GM18498 (cell line): ENCODE measurements at regions not wholly inside any gene's neighbourhood (a gene's known extent, or its start where the extent isn't known, plus 50 kb on each side); places are given as distances from the start of the nearest gene placed in this dataset.
"Not testable (repeated sequence)": the region's sequence is repeated elsewhere in the genome, so short reads cannot be mapped to it uniquely, and the experiment has no call there.

Source experiments
- ATAC-seq: cut with Tn5 transposase; IDR thresholded peaks from one replicate; pipeline ENCODE4 v1.9.1; 2021; ENCODE audit warnings: mild to moderate bottlenecking, moderate library complexity; ENCODE audit not compliant: unreplicated experiment

DNA sequence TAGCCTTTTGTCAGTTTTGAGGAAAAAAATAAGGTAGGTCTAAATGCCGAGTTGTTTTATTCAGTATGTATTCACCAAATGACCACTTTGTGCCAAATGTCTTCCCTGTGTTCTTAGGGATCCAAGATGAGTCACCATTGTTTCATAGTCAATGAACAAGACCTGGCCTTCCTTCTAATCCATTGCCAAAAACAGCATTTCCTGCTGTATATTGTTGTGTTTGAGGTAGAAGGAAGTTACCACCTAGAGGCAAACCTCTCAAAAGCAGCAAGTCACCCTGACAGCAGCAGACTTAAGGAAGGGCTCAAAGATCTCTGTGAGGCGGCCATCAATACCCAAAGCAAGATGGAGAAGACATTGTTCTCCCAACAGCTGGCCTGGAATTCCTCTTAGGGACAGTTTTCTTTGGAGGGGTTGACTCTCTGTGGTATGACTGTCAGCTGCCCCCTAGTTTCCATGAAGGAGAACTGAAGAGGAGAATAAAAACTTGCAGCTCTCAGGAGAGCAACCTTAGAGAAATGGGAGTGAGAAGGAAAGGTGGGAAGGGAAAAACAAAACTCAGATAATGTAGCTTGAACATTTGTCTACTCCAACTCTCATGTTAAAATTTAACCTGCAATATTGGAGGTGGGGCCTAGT is 328.3 kb downstream of the LRATD1 start:
- ATAC-seq = no peak

DNA sequence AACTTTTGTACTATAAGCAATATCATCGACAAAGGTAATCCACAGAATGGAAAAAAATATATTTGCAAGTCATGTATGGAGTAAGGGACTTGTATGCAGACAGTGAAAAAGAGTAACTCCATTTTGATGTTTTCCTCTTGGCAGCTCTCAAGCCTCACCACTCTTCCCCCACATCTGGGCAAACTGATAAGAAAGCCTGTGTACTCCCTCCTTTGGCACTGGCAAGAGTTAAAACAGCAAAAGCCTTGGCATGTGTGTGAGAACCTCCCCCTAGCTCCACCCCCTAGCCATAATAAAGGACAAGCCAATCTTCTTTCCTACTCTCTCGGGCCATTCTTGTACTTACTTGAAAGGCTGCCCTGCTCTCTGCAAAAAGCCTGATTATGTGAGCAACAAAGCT is 335.2 kb downstream of the LRATD1 start:
- no peak for ATAC-seq

DNA sequence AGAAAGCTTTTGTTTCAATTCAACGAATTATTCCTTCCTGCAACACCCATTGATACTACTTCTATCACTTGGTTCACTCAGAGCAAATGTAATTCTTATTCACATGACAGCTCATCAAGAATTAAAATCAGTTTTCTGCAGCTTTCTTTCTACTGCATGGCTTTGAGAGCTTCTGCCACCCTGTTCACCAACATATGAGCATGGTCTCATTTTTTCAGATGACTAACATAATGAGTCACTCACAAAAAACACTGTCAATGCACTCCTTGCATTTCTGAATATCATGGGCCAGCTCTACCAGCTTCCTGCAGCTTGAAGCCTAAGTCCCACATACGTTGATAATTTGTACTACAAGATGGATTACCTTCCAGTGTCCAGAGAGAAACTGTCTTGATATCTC is 342.9 kb downstream of the LRATD1 start:
- no peak for ATAC-seq

DNA sequence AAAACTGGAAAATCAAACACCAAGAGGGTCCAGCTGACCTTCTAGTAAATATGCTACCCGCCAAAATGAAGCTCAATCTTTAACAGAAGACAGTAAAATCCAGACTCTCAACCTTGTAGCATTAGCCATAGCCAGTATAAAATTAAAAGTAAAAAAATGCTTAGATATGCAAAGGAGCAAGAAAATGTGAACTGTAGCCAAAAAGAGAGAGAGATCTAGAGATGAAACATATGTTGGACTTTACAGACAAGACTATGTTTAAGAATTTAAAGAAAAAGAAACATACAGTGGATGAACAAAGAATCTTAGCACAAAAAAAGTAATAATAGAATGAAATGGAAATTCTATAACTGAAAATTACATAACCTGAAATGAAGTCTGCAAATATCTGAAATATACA is 344.5 kb downstream of the LRATD1 start:
- ATAC-seq = no peak

DNA sequence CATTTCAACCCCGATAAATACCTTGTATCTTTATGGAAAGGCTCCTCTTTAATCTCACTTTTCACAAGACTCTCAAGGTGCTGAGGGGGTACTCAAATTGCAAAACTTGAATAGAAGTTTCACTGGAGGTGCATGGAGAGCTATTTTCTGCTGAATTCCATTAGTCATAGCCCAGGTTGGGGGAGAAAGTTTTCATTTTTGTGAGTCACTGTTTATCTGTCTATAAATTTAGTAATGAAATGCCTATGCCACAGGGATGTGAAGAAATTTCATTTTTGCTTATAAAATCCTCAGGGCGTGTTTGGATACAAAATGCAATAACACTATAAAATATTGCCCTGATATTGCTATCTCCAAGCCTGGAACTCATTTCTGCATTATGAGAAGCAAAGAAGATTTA is 346.3 kb downstream of the LRATD1 start:
- no peak for ATAC-seq

DNA sequence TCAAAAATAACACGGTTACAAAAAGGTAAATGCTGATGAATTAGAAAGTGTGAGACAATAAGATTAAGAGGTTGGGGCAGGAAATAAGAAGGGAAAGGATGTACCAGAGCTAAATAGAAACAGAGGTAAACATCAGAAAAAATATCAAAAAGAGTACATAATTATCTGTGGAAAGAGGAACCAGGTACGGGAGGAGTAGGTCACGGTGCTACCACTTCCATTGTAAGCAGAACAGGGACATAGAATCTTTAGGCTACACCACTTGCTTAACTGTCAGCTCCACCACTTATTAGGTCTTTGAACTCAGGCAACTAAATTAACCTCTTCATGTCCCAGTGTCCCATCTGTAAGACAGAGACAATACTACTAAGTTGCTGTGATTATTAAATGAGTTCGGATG is 350.3 kb downstream of the LRATD1 start:
- ATAC-seq = no peak

DNA sequence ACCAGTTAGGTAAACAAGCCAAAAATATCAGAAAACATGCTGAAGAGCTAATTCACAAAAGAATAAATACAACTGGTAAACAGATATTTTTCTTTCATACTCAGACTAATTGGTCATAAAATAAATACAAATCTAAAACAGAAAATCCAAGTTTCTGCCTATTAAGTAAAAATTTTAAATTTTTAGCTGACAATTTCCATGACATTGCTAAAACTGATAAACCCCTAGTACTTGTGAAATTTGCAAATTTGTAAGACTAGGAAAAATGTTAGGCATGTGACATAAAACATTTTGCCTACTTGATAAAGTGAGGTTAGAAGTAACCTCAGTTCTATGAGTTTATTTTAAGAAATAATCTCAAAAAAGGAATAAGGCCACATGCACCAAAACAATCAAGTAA is 356.1 kb downstream of the LRATD1 start:
- ATAC-seq = no peak

DNA sequence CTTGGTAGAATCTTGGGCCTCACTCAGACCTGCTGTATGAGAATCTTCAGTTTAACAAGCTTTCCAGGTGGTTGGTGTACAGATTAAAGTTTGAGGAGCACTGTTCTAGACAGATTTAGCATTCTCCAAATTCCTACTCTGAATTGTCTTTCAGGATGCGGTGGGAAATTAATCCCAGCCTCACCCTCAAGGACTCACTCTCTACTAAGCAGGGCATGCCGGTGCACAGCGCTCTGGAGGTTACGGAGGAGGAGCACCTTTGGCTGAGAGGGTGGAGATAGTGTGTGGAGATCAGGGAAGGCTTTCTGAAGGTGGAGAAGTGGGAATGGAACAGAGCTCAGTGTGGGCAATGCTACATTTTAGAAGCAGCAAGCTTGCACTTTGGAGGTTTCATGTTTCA is 359.2 kb downstream of the LRATD1 start:
- no peak for ATAC-seq

DNA sequence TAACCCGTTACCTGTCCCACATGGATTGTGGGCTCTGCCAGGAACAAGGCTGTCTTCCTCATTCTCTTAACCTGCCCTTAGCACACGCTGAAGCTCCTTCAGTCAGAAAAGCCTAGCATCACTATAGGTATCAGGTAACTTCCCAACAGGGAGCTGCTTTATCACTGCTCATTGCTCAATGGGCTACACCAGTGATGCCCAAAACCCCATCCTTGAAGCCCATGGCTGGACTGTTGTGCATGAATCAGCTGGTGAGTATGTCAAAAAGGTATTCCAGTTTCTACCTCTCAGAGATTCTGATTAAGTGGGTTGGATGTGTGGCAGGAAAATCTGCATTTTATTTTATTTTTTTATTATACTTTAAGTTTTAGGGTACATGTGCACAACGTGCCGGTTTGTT is 362.2 kb downstream of the LRATD1 start:
- ATAC-seq = no peak

DNA sequence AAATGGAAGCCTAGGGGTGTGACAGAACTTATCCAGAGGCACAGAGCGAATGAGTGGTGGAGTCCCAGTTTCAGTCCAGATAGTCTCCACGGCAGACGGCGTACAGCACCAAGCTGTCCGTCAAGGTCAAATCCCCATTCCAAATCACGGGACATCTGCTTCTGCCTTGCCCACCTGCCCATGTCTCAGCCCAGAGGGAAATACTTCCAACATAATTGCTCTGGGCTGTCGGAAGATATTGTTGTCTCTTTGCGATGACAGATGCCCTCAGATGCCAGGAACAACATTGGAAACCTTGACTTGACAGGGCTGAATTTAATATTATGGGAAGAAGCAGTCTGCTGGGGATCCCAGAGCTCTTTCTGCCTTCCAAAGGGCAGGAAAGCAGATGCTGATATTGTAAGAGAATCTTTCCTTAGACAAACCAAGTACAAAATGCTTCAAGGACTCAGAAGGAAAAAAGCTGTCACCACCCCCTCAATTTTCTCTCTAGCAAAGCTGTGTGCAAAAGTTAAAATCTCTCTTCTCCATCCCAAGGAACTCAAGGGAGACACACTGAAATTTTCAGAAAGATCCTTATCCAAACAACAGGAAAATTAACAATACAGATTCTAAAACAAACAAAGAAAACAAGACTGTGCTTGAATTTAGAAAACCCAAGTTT is 364.0 kb downstream of the LRATD1 start:
- ATAC-seq = no peak

DNA sequence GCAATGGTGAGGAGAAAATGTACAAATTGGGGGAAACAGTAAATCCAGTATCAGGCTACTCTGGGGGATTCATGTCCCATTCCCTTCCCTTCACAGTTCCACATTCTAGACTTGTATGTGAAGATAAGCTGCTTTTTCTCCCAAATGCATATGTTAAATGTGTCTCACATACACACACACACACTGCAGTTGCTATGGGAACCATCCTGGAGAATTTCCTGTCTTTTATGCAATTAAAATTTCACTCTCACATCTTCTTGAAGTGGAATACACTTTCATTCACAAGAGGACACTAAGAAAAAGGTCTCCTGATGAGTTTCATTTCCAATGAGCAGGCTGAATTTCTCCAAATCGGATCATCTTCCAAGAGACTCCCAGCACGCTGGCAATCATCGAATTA is 366.0 kb downstream of the LRATD1 start:
- no peak for ATAC-seq

- no peak for ATAC-seq
Observed at GRCh38 chr2:14999114-14999661, 366.7 kb downstream of the LRATD1 start.

DNA sequence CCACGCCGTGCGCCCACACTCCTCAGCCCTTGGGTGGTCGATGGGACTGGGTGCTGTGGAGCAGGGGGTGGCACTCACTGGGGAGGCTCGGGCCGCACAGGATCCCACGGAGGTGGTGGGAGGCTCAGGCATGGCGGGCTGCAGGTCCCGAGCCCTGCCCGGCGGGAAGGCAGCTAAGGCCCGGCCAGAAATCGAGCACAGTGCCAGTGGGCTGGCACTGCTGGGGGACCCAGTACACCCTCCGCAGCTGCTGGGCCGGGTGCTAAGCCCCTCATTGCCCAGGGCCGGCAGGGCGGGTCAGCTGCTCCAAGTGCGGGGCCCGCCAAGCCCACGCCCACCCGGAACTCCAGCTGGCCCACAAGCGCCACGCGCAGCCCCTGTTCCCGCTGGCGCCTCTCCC is 370.0 kb downstream of the LRATD1 start:
- ATAC-seq = not testable (repeated sequence)

- ATAC-seq = peak; percentile 58
Observed at GRCh38 chr2:15006667-15007066, 374.1 kb downstream of the LRATD1 start.

GRCh38 chr2:15009681-15010080 is 377.2 kb downstream of the LRATD1 start:
- ATAC-seq = no peak

DNA sequence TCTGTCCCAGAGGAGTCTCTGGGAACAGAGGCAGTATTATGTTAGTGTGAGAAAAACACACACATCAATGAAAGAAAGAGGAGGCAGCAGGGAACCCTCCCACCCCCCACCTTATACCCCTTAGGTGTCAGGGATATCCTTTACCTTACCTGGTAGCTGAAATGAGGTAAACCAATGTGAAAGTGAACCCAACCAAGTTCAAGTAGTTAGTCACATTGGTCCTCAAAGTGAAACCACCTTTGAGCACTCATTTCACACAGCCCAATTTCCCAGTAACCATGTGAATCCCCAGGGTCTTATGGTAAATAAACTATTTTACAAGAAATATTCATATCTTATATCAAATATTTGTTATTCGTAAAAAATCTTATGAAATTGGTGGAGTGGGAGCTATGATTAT is 377.8 kb downstream of the LRATD1 start:
- no peak for ATAC-seq

GRCh38 chr2:15018814-15019213 is 386.3 kb downstream of the LRATD1 start:
- ATAC-seq = no peak

GRCh38 chr2:15023221-15023620 is 390.7 kb downstream of the LRATD1 start:
- ATAC-seq = no peak

DNA sequence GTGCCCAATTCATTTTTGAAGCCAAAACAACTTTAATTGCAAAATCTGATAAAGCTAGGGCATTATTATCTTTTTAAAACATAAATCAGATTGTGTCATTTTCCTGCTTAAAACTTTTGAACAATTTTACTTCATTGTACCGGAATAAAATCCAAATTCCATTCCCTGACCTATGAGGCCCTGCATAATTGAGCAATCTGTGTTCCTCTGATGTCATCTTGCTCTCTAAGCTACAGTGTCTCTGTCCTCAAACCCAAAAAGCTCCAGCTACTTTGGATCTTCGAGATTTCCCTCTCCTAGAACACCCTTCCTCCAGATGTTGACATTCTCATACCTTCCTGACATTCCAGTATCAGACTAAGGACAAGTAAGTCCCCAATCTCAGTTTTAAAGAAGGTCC is 395.9 kb downstream of the LRATD1 start:
- no peak for ATAC-seq

DNA sequence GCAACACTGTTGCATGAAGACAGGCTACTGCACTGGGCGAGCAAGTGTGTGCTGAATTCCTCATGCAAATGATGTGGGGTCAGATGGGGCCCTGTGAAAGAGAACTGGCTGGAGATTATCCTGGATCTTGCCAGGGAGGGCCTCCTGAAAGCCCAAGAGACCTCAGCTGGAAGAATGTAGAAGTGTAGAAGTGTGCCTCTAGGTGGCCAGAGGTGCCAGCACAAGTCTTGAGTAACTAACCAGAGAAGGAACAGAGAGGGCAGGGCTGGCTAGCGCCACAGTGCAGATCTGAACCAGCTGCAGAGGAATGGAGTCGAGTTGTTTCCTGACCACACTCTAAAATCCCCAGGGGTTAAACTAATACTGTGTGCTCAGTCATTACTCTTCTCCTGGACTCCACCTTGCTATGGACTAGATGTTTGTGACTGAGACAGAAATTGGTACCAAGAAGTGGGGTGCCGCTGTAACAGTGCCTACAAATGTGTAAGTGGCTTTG is 399.3 kb downstream of the LRATD1 start:
- ATAC-seq = peak; percentile 74

DNA sequence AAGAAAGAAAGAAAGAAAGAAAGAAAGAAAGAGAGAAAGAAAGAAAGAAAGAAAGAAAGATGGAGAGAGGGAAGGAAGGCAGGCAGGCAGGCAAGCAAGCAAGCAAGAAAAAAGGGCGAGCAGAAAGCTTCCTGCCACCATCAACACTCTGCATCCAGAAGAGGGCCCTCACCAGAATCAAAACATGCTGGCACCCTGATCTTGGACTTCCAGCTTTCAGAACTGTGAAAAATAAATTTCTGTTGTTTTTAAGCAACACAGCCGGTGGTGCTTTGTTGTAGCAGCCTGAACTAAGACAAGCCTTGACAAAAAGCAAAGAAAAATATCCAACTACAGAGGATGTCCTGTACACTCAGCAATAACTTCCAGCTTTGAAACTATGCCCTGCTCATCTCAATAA is 401.7 kb downstream of the LRATD1 start:
- ATAC-seq = no peak

GRCh38 chr2:15034860-15035259 is 402.3 kb downstream of the LRATD1 start:
- ATAC-seq = no peak
